Upper lobe of left lung (tissue), 4 donors: ENCODE measurements at regions not wholly inside any gene's neighbourhood (a gene's known extent, or its start where the extent isn't known, plus 50 kb on each side); places are given as distances from the start of the nearest gene placed in this dataset.

Experiments
- EP300 ChIP-seq, 4 donors: sonication (generic); formaldehyde crosslinking; IDR thresholded peaks; one replicate each; pipeline ENCODE4 v1.5.1; 2017; ENCODE audit warnings: antibody characterized with exemption in 4 of 4, control low read depth in 2 of 4
- POLR2A ChIP-seq, 4 donors: fragments of 450-650 bp; IDR thresholded peaks; one replicate each; pipeline ENCODE4 v1.5.1; 2016 to 2017; ENCODE audit warnings: antibody characterized with exemption in 4 of 4, mild to moderate bottlenecking in 2 of 4
- POLR2AphosphoS5 ChIP-seq, 2 donors: sonication (generic); formaldehyde crosslinking; IDR thresholded peaks; one replicate each; pipeline ENCODE4 v1.5.1; 2017; ENCODE audit warnings: antibody characterized with exemption in 2 of 2
- TF ChIP-seq, protein P1 (sequence below), 6 experiments: fragments of 450-650 bp in 4 of 6; fragments of 200-600 bp in 2 of 6; sonication (generic) in 2 of 6; IDR thresholded peaks; one replicate each; pipeline ENCODE4 v1.5.1; 2016 to 2019; ENCODE audit warnings: antibody characterized with exemption in 6 of 6

DNA sequence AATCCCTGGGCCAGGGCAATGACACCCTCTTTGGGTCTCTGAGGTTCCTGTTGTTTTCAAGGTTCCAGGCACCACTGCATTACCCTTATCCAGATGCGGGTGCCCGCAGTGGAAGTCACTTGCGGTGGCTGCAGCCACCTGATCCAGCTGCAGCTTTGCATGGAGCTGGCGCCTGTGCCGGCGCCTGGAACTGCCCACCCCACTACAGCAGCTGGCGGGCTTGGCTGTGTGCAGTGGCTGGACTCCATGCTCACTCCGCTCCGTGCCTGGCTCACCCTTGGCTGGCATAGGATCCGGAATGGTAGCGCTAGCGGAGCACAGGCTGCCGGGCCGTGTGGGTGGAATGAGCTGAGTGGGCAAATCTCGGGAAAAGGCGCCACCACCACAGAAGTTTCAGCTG lies 832.6 kb upstream of the CADM2 start:
- TF ChIP-seq POLR2AphosphoS5 (IDR thresholded peaks at IDR 0.05): no peak
- TF ChIP-seq, protein P1, sequence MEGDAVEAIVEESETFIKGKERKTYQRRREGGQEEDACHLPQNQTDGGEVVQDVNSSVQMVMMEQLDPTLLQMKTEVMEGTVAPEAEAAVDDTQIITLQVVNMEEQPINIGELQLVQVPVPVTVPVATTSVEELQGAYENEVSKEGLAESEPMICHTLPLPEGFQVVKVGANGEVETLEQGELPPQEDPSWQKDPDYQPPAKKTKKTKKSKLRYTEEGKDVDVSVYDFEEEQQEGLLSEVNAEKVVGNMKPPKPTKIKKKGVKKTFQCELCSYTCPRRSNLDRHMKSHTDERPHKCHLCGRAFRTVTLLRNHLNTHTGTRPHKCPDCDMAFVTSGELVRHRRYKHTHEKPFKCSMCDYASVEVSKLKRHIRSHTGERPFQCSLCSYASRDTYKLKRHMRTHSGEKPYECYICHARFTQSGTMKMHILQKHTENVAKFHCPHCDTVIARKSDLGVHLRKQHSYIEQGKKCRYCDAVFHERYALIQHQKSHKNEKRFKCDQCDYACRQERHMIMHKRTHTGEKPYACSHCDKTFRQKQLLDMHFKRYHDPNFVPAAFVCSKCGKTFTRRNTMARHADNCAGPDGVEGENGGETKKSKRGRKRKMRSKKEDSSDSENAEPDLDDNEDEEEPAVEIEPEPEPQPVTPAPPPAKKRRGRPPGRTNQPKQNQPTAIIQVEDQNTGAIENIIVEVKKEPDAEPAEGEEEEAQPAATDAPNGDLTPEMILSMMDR (IDR thresholded peaks at IDR 0.05): no peak
- TF ChIP-seq POLR2A (IDR thresholded peaks at IDR 0.05): no peak
- TF ChIP-seq EP300 (IDR thresholded peaks at IDR 0.05): no peak
